ENCODE measurements at regions not wholly inside any gene's neighbourhood (a gene's known extent, or its start where the extent isn't known, plus 50 kb on each side); places are given as distances from the start of the nearest gene placed in this dataset.

- TF ChIP-seq CTCF (IDR thresholded peaks at IDR 0.05) (no peak), REST (IDR thresholded peaks at IDR 0.05; ENCODE audit: insufficient read depth in 1 of 2, low read depth in 2 of 2, low read length in 1 of 2) (no peak), POLR2AphosphoS5 (IDR thresholded peaks at IDR 0.05; ENCODE audit: low read depth, low read length) (no peak), TCF7L2 (IDR thresholded peaks at IDR 0.05; ENCODE audit: low read depth, low read length) (no peak), SIN3A (IDR thresholded peaks at IDR 0.05; ENCODE audit: borderline replicate concordance, insufficient read depth, low read depth, low read length) (no peak)
These were observed 225.4 kb upstream of the PDE3A start for GRCh38 chr12:20142956-20143355.
